NCI-H146 (cell line): ENCODE measurements at regions not wholly inside any gene's neighbourhood (a gene's known extent, or its start where the extent isn't known, plus 50 kb on each side); places are given as distances from the start of the nearest gene placed in this dataset.

ENCODE experiments used
- DNase-seq: peaks from one replicate; lab custom pipeline; 2025; lab: John Stamatoyannopoulos, UW

DNA sequence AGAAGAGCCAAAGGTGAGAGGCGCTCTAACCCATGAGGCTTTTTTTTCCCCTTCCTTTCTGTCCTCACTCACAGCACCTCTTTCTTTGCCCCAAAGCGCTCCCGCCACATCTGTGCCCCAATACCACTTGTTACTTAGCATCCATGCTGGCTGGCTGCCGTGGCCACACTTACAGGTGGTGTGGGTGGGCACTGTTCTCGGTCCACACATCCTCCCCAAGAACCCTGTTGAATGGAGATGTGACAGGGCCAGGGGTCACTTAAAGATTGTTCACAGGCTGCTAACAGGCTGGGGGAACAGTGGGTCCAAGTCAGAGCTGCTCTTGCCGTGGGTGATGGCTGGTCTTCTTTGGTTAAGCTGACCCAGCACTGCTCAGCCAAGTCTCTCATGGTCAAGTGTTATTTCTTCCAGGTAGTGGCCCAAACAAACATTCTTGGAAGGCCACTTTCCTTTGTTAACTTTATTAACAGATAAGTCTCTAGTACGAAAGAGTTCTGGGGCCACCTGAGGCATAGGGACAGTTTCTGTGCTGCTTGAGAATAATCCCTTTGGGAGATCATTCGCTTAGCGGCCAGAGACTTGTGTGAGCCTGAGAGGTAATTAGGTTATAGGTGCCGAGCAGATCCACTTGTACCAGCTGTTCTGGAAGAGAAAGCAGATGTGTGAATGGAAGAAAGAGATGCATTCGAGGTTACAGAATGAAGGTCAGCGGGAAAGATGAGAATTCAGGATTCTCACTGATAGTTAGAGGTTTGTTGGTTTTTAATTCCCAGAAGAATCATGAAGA, 62.6 kb upstream of the IRF2BP2 start:
- DNase-seq, result no peak

GRCh38 chr1:234670967-234671626, 61.1 kb upstream of the IRF2BP2 start:
- no peak for DNase-seq

DNA sequence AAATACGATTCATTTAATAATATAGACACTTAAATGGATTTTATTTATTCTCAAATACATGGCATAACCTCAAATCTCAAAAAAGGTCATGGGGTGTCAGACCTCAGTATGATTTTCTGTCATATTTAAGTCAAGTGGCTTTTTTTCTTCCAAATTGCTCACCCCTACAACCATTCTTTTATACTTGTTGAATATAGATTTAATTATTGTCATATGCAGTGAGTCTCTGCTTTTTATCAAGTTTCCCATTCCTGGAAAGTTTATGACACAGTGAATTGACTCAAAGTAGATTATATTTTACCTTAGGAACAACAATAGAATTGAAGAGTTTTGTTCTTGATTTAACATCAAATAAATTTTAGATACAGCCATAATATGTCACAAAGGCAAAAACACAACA, 59.5 kb upstream of the IRF2BP2 start:
- no peak for DNase-seq

- DNase-seq, result no peak
These were observed 58.6 kb upstream of the IRF2BP2 start for GRCh38 chr1:234668577-234668955.

GRCh38 chr1:234667600-234668576, 57.9 kb upstream of the IRF2BP2 start:
- no peak for DNase-seq

DNA sequence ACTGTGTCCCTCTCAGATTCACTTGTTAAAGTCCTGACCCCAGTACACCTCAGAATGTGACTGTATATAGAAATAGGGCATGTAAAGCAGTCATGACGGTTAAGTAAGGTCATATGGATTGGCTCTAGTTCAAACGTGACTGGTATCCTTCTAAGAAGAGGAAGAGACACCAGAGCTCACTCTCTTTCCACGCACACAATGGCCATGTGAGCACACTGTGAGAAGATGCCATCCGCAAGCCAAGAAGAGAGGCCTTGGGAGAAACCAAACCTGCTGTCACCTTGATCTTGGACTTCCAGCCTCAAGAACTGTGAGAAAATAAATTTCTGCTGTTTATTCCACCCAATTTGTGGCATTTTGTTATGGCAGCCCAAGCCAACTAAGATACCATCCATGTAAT, 56.8 kb upstream of the IRF2BP2 start:
- DNase-seq, result no peak

GRCh38 chr1:234665975-234666605, 56.1 kb upstream of the IRF2BP2 start:
- DNase-seq, result no peak

DNA sequence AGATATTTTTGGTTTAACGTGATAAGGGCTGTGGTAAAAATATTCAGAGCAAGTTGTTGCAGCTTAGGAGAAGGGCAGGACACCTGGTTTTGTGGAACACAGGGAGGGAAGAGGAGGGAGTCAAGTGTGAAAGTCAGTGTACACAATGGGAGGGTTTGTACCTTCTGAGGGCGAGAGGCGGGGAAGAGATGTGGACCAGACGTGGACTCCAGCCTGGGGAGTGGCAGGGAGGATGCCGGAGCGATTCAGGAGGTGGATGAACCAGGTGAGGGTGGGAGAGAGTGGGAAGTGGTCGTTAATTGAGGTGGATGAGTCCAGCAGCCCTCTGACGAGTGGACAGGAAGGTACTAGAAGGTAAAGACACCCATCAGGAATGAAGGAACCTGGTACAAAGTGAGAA, 52.2 kb upstream of the IRF2BP2 start:
- no peak for DNase-seq

DNA sequence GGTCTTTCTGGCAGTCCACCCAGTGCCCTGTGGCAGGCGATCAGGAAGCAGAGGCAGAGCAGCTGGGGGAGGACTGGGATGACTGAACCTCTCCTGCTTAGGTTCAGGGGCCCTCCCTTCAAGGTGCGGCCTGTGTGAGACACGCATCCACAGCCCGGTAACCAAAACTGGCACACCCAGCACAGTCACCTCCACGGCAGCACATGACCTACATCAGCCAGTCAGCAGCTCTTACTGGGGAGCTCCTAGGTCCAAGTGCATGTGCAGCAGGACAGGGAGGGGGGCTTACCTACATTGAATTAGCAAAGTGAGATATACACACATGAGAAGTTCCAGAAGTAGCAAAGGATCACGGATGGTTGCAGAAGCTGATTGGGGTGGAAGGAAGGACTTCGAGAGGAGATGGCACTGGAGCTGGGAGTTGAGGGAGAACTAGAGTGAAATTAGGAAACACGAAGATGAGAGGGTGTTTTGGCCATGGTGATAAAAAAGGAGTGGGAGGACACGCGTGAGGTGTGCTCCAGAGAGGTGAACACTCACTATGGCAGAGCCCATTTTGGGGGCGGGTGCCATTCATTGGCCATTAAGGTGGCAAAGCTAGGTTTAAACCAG, 51.4 kb upstream of the IRF2BP2 start:
- DNase-seq, result no peak

DNA sequence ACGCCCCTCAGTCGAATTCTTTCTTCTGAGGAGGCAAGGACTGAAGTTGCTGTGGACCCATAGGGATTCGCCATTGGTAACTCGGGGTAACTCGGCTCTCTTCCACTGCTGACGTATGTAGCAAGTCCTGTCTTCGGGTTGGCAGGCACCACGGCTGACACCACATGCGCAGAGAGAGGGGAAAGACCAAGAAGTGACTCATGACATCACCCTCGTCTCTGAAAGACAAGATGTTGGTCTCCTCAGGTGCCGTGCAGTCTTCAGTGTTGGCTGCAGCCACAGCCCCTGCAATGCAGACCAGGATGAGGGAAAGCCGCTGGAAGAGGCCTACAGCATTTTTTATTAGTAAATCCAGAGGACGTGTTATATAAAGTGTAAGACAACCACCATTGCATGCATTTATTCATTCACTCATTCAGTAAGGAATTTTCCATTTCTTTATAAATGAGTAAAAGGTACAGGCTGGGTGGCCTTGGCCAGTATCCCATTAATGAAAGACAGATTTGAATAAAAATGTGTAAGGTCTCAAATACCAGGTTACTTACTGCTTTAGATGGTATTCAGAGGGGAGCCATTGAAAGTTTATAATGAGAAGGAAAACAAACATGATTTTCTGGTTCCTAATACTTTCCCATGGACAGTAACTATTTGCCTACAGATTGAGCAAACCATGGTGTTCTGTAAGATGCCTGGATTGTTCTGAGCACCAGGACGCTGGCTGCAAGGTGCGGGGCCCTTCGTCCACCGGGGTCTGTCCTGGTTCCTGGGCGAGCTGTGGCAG, 50.7 kb upstream of the IRF2BP2 start:
- no peak for DNase-seq
